ENCODE measurements at regions not wholly inside any gene's neighbourhood (a gene's known extent, or its start where the extent isn't known, plus 50 kb on each side); places are given as distances from the start of the nearest gene placed in this dataset.

DNA sequence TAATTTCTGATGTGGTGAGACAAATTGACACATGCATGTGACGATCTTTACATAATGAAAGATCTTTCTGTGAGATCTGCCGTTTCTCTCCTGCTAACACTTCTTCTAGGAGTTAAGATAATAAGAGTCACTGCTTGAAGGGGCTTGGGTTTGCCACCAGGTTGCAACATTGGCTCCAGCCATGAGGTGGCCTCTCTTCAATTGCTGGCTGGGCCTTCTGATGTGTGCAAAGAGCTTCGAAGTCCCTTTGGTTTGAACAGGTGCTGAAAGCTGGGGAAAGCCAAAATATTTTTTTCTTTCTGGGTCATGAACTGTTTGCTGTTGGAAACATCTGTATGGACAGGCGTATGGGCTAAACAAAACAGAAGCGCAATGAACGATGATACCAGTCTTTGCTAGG, 204.1 kb upstream of the SALL1 start:
- DNase-seq: no peak

DNA sequence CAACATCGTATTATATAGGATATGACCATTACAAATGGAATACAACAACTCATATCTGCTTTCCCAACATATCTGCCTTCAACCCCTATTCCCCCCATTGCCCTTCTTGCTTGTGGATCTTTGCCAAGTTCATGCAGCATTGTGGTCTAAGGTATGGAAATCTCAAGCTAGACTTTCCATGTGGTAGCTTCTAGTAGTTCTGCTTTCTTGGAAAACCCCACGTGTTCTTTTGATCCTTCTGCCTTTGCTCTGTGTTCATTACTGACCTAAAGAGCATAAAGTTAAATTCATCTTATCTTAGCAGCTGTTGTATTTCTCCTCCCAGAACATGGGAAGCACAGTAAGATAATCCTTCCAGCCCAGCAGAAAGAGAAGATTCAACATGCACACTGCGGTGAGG, 202.0 kb upstream of the SALL1 start:
- no peak for DNase-seq

DNA sequence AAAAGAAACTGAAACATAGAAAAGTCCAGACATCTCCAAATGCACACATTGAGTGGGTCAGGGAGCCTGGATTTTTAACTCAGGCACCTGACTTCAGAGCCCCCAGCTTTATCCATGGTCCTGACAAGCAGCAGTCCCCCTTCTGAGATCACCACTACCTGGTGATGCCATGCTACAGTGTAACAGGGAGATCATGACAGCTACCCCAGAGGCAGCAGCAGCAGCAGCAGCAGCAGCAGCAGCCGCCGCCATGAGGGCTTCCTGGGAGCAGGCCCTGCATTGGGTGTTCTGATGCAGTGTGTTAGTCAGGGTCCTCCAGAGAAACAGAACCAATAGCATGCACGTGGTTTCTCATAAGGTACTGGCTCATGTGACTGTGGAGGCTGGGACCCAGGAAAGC, 198.6 kb upstream of the SALL1 start:
- no peak for DNase-seq

DNA sequence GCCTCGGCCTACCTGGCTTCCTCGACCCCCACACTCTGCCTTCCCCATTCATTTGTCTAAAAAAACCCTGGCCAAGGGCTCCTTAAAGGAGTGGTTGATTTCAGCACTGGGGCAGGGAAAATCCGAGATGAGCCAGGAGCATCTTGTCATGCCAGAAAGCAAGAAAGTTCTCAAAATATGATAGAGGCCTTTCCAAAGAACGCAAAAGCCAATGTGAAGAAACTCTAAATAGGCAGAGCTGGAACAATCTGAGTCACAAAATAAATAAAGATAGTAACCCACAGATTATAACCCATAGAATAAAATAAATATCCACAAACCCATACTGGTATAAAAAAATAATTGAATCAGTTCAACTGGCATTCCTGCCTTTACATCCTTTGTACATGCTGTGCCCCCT, 192.3 kb upstream of the SALL1 start:
- DNase-seq: no peak

DNA sequence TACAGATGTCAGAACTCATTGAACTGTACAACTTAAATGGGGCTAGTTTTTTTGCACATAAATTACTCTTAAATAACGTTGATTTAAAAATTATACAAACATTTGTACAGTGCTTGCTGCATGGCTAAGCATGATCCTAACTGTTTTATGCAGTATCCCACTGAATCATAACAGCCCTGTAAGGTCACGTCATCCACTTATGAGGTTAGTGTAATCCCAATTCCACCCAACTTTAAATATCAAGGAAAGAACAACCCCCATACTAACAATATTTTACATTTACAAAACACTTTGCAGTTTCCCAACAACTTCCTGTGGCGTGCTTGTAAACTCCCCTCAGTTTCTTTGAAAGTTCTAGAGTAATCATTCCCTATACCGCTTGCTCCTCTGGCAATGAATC, 190.1 kb upstream of the SALL1 start:
- DNase-seq: no peak

DNA sequence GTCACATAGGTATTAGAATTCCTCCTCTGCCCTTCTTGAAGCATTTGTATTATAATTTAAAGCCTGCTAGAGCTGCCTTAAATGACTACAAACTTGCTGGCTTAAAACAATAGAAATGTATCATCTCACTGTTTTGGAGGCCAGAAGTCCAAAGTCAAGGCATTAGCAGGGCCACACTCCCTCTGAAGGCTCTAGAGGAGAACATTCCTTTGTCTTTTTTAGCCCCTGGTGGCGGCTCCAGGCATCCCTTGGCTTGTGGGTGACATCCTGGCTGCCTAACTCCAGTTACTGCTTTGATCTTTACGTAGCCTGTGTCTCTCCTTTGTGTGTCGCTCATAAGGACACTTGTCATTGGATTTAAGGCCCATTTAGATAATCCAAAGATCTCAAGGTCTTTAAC, 186.6 kb upstream of the SALL1 start:
- no peak for DNase-seq

DNA sequence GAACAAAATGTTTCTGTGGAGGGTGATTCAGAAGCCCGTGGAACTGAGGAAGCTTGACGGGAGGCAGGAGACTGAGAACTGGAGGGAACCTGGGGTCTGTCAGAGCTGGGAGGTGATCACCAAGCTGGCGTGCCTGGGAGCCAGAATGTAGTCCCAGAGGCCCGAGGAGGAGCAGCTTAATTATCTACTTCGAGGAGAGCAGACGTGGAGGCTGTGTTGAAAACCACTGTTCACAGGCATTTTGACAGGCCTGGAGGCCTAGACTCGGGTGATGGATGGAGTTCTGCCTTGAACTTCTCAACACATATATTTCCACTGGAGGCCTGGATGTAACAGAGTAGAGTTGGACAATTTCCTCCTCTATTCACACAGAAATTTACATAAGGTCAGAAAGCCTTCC, 177.7 kb upstream of the SALL1 start:
- DNase-seq: no peak

DNA sequence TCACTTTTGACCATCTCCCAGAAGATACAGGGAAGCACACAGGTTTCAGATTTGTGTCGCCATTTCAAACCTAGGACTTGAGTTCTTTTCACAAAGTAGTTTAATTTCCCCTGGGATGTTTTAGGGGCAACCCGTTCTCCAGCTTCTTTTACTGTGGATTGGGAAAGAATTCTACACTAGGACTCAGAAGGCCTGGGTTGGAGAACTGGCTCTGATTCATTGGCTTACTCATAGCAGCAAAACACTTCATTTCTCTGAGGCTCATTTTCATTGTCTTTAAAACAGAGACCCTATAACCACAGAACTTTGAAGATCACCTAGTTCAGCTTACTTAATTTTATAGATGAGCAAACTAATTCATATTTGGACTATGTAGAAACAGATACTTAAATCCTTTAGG, 175.9 kb upstream of the SALL1 start:
- no peak for DNase-seq

DNA sequence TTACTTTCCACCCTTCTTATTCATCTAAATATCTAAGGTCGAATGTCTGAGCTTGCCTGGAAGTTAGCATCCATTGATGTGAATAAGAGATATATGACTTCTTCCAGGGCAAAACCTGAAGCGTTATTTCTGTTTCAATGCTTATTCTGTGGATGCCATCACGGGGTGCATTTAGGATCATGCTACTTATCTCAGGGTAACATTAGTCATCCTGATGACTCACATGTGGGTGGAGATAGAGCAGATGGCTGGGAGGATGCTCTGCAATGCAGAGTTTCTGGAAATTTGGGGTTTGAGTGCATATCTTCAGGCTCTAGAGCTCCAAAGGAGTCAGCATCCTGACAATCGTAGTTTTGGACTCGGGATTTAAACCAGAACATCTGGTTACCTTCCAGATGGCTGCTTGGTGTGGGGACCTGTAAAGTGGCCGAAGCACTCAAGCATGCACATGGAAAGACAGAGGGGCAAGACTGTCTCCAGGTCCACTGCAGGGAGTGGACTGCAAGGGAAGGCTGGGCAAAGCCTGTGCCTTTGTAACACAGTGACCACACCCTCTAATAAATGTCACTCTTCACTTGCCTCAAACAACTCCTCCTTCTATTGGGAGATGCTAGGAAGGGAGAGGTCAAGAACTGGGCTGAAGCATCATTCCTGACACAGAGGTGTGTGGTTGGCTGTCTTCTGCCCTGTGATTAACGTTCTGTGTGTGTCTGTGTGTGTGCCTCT, 175.2 kb upstream of the SALL1 start:
- DNase-seq: peak in 1 of 2 donors; percentile 34

DNA sequence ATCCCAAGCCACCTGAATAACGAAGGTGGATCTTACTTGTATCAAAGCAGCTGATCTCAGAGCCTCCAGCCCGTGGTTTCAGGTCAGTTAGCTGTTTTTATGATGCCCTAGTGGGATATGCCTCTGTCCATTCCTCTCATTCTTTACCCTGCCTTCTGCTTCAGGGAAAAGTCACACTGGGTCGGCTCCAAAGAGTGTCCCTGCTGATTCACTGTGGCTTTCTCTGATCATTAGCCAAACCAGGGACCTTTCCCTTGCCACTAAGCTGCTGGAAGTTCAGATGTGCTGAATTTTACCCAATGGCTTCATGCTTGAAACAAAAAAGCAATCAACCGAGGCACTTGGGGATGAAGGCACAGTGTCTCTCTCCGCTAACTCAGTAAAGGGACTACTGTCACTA, 170.2 kb upstream of the SALL1 start:
- DNase-seq: no peak

DNA sequence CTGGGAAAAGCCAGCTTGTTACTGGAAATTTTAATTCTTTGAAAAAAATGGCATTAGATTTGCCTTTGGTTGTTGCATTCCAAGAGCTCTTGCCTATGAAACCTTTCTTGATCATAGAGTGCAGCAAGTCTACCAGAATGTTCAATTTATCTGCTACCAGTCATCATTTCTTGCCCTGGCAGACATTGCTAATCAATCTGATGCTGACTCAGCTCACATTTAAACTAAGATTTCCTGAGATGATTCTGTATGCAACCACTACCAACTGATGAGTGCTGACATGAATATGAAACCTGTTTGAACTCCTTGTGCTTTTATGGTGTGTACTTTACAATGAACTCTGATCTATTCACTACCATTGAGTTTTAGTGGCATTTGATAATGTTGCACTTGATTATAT, 166.5 kb upstream of the SALL1 start:
- no peak for DNase-seq

DNA sequence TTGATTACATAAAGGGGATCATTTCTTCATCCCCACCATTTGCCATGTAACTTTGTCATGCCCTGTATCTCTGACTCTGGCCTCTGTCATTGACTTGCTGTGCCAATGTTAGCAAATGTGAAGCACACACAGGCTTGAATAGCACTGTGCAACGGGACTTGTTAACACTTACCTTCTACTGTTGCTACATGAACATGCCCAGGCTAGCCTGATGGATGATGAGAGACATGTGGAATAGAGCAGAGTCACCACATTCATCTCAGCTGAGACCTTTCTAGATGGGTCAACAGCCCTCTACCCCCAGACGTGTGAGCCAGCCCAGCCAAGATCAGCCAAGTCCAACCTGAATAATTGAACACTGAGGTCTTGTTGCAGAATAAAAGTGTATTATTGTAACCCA, 162.1 kb upstream of the SALL1 start:
- no peak for DNase-seq

DNA sequence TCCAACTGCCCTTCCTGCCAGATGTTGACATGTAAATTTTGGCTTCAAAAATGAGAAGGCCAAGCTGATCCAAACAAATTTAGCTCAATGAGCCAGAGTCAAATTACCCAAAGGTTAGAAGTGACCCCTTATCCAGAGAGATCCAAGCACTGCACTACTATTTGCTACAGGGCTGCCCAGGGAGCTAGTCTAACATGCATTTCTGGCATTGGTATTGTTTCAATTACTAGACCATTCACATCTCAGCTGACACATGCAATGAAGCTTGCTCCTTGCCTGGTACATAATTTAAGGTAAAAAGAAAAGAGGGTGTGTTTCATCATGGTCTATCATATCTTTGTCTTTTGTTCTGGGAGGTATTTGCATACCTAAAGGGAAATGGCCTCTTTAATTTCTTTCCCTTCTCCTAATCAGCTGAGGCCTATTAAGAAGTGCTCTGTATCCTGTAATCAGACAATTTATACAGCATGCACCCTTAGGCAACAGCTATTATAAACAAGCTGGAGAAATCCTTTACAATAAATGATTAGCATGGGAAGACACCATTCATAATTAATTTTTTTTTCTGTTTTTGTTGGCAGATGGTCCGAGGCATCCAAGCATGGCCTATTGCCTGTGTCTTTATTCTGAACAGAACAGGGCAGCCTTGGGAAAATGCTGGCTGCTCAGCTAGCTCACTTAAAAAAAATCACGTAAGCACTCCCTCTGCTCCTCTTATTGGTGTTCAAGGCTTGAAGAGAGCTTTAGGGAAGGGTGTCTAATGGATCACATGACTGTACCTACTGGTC, 161.5 kb upstream of the SALL1 start:
- DNase-seq: no peak

DNA sequence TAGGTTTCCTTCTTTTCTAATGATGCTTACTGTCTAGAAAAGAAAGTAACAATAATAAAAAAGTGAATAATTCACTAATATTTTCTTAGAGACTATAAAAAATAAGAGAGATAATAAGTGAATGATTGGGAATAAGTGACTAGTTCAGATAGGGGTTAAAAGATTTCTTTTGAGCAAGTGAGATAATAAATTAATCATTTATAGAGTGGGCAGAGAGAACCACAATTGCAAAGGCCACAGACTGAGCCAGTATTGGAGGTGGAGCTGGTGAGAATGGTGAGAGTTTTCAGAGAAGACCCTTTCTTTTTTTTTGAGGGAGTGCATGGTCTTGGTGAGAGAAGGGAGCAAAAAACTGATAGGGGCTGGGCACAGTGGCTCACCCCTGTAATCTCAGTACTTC, 159.1 kb upstream of the SALL1 start:
- no peak for DNase-seq

DNA sequence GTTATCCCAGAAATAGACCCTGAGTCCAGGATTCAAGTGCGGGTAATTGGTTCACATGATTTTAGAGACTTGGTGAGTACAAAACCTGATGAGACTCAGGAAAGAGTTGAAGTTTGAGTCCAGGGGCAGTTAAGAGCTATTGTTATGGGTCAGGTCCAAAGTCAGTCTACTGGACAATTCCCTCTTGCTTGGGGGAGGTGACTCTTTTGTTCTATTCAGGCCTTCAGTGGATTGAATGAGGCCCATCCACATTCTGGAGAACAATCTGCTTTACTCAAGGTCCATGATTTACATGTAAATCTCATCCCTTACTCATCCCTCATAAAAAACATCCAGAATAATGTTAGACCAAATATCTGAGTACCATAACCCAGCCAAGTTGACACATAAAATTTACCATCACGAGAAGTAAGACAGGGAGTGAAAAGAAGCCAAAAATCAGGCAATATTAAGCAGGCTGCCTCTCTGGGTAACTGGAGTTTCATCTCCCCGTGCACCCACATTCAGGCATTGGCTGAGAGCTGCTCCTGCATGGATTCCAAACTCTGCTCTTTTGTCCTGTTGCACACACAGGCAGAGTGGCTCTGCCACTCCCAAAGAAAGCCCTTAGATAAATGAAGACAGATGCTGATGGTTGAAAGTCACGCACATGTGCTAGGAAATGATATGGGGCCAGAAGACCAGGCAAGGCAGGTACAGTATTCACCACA, 156.0 kb upstream of the SALL1 start:
- DNase-seq: no peak

DNA sequence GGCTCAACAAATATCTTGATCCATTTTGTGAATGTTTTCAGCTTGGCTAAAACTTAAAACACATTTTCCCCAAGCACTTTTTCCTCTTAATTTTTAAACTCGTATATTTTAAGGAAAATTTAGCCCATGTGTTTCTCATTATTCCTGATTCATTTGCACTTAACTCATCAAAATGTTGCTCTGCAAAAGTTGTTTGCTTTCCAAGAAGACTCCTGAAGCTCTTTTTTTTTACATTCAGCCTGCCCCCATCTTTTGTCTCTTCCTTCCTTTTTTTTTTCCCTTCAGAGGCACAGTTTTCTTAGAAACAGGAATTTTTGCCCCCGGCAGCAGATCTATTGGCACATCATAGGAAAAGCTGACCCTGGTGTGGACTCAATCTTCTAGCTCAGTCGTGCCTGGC, 155.0 kb upstream of the SALL1 start:
- no peak for DNase-seq

DNA sequence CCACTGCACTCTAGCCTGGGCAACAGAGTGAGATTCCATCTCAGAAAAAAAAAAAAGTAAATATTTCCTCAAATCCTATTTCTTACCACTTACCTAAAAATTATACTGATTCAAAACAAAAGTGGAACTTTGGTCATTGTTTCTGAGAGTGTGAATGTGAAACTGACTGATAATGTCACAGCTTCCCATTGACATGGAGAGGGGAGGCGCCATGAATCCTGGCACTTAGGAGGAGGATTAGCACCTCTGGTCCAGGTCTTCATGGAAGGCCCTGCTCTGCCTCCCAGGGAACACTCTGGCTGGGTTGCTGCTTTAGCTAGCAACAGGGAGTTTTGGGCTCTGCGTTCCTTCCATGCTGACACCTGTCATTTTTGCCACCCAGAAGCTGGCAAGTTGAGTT, 154.3 kb upstream of the SALL1 start:
- no peak for DNase-seq

DNA sequence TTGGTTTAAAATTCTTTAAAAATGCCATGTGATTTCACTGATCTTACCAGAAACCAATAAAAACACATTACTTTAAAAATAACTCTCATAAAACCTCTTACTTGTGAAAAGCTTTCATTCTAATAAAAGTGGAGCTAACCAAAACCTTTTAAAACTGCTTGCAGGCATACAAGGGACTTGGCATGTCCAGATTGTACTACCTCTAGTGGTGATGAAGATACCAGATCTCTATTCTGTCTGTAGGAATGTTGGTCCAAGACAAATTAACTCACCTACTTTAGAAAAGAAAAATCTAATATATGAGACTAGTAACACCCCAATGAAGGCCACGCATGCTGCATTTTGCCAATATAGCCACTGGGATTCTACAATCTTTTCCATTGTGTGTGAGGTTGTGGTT, 151.0 kb upstream of the SALL1 start:
- DNase-seq: no peak

DNA sequence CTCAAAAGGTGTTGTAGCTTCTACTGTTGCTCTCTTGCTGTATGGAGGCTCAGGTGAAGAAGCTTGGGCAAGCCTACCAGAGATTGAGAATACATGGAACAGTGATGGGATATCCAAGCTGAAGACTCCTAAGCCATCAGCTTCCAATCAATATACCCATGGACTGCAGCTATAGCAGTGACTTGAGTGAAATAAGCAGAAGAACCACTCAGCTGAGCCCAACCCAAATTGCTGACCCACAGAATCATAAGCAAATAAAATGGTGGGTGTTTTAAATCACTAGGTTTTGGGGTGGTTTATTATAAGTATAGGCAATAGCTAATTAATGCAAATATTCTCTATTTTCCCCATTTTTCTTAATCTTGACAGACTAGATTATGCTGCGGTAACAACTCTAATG, 147.7 kb upstream of the SALL1 start:
- no peak for DNase-seq

DNA sequence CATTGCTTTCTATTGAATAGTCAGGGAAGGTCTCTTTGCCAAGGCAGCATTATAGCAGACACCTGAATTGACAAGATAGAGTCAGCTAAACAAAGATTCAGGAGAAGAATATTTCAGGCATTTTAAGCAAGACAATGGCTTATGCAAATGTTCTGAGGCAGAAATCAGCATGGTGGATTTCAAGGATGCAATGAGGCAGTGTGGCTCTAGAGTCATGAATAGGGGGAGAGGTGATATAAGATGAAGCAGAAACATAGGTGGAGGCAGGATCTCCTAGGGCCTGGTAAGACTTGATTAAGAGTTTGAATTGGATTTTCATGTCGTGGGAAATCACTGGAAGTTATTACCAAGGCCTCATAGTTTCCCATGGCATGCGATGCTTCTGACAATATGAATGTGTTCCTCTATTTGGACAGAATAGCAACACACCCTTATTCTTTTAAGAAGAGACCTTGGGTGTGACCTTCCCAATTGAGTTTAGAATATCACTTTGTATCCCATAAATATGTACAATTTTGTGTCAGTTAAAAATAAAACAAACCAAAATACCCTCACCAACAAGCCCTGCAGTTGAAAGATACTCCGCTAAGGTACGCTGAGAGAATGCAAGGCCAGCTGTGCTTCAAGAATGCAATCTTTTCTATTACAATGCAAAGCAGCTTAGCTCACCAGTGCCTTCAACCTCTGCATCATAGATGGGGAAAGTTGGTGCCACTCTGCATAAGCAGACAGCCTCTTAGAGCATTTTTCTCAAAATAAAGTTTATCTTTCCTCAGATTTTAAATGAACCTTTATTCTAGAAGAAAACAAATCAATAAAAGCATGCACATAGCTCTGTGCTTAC, 139.6 kb upstream of the SALL1 start:
- no peak for DNase-seq

DNA sequence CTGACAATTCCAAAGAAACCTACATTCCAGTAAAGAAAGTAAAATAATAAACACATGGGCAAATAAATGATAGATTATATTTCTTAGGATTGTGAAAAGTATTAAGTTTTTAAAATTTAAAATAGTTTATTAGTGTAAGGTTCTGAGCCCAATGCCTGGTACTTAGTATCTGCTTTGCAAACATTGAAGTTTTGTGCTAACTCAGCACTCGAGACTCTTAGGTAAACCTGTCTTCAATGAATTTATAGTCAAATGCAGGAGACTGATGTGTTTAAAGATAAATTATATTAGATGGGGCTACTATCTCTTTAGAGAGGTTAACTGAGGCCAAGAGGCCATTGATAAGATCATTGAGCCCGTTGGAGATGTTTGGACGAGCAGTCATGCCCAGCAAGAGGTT, 138.3 kb upstream of the SALL1 start:
- DNase-seq: no peak

DNA sequence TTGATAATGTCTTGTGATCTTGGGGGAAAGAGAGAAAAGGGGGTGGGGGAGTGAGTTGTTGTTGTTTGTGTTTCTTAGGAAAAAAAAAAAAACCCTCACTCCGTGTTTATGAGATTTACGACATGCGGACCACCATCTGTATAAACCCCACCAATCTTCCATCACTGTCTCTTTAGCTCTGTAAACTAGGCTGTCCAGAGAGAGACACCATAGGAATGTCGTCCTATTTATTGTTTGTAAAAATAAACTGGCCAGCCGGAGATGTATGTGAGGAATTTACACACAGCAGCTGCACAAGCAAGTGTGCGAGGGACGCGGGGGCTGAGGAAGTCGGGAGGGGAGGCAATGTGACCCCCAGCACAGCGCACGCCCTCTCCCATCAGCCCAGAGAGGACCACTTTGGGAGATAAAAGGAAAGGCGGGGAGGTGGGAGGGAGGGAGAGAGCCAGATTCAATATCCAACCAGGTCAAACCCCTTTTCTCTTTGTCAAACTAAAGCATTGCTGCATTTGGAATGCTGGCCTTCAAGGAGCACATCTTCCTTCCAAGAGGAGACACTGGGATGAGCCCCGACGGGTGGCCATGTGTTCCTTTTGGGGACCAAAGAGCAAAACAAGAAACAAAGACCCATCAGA, 136.2 kb upstream of the SALL1 start:
- DNase-seq: no peak

DNA sequence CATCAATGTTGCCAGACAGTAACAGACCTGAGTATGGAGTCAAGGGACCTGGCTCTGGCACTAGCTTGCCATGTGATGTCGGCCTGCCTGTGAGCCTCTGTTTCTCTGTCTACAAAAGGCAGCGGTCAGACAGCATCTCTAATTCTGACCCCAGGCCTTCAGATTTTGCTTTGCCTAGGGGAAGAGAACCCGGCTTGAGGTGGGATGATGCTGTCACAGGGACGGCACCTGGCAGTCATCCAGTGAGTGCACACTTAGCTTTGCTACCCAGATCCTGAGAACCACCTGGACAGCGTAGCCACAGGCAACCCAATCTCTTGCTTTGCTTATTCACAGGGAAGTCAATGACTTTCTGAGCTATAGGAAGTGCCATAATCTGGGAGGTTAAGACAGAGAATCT, 135.2 kb upstream of the SALL1 start:
- no peak for DNase-seq

Measured in hippocampal formation (tissue), 2 donors.